GM12891 (cell line): ENCODE measurements at regions not wholly inside any gene's neighbourhood (a gene's known extent, or its start where the extent isn't known, plus 50 kb on each side); places are given as distances from the start of the nearest gene placed in this dataset.

Experiments
- PAX5 ChIP-seq: IDR thresholded peaks from 2 replicates; pipeline ENCODE4 v1.6.1; 2011; ENCODE audit warnings: low read length, moderate library complexity, mild to moderate bottlenecking; ENCODE audit not compliant: insufficient read depth, severe bottlenecking
- POLR2A ChIP-seq: IDR thresholded peaks from 2 replicates; pipeline ENCODE4 v1.6.1; 2011; ENCODE audit warnings: low read depth, low read length, control low read depth
- POLR2AphosphoS5 ChIP-seq: IDR thresholded peaks from 2 replicates; pipeline ENCODE4 v1.6.1; 2011; ENCODE audit warnings: low read depth, low read length, control low read depth
- TAF1 ChIP-seq: IDR thresholded peaks from 2 replicates; pipeline ENCODE4 v1.6.1; 2011; ENCODE audit warnings: low read depth, low read length, control low read depth

GRCh38 chr2:19589791-19590190, 231.4 kb upstream of the OSR1 start:
- no peak for TF ChIP-seq POLR2AphosphoS5
- no peak for TF ChIP-seq POLR2A
- no peak for TF ChIP-seq TAF1
- no peak for TF ChIP-seq PAX5
